GM10266 (cell line): ENCODE measurements at regions not wholly inside any gene's neighbourhood (a gene's known extent, or its start where the extent isn't known, plus 50 kb on each side); places are given as distances from the start of the nearest gene placed in this dataset.

ENCODE experiments used
- DNase-seq: peaks from one replicate; pipeline ENCODE4 v3.0.0; 2012; ENCODE audit errors: extremely low spot score
- TF ChIP-seq, protein P1 (sequence below): IDR thresholded peaks from 2 replicates; pipeline ENCODE4 v1.5.1; 2012; ENCODE audit warnings: mild to moderate bottlenecking, low read depth; ENCODE audit not compliant: control insufficient read depth, insufficient read depth; ENCODE audit errors: missing control alignments

DNA sequence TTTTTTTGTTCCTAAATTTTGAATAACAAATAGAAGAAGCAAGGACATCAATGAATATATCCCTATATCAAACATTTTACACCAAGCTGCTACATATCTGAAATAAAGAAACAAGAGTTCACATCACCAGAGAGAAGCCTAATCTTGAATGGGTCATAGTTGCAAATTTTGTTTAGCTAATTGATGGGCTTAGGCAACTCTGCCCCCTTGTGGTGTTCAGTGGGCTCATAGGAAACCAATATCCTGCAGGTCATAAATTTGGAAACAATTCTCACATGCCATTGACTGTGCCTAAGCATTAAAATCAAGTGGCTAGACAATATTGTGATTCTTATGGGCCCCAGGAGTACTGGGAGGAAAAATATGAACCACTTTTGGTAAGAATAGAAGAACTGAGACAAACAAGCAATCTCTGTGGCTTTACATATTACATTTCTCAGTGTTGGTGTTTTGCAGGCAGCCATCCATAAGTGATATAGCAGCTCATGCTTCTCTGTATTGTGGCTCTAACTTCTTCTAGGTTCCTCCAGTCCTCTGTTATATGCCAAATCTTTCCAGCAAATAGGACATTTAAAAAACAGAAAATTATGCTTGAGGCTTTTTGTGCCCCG is 1262.8 kb upstream of the PRMT6 start:
- DNase-seq, result peak; percentile 52
- TF ChIP-seq, protein P1, sequence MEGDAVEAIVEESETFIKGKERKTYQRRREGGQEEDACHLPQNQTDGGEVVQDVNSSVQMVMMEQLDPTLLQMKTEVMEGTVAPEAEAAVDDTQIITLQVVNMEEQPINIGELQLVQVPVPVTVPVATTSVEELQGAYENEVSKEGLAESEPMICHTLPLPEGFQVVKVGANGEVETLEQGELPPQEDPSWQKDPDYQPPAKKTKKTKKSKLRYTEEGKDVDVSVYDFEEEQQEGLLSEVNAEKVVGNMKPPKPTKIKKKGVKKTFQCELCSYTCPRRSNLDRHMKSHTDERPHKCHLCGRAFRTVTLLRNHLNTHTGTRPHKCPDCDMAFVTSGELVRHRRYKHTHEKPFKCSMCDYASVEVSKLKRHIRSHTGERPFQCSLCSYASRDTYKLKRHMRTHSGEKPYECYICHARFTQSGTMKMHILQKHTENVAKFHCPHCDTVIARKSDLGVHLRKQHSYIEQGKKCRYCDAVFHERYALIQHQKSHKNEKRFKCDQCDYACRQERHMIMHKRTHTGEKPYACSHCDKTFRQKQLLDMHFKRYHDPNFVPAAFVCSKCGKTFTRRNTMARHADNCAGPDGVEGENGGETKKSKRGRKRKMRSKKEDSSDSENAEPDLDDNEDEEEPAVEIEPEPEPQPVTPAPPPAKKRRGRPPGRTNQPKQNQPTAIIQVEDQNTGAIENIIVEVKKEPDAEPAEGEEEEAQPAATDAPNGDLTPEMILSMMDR, result peak; percentile 64

DNA sequence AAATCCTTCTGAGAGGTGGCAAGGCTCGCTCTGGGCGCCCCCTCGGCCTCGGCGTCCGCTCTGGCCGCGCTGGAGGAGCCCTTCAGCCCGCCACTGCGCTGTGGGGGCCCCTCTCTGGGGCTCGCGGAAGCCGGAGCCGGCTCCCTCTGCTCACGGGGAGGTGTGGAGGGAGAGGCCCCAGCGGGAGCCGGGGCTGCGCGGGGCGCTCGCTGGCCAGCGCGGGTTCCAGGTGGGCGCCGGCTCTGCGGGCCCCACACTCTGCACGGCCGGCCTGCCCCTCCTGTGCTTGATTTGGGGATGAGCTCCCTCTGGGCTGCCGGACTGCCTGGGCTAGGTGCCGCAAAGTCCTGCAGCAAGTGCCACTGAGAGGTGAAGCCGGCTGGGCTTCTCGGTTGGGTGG is 1260.7 kb upstream of the PRMT6 start:
- no peak for DNase-seq
- TF ChIP-seq, protein P1, result no peak

- DNase-seq, result no peak
- TF ChIP-seq, protein P1, result no peak
Measured at GRCh38 chr1:105830571-105831146, 1225.8 kb upstream of the PRMT6 start.

- DNase-seq, result no peak
Measured at GRCh38 chr1:105838071-105838470, 1218.4 kb upstream of the PRMT6 start.

DNA sequence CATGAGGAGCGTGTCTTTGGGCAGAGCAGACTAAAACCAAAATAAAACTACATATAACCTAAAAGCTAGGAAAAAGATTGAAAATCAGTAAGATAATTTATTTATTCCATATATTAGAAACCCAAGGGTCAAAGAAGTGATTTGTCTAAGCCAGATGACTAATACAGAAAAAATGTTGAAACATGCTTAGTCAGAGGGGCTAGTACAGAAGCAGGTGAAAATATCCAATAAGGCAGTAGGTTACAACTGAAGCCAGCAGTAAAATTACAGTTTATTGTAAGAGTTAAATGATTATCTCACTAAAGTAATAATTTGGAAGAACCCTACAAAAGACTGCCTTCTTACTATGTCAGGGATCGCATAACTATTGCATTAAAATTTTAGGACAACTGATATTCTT is 1190.9 kb upstream of the PRMT6 start:
- DNase-seq, result no peak
- TF ChIP-seq, protein P1, result no peak

More at GRCh38 chr1:105838071-105838470, 1218.4 kb upstream of the PRMT6 start:
- TF ChIP-seq, protein P1, result no peak

- TF ChIP-seq, protein P1, result no peak
- DNase-seq, result no peak
Measured at GRCh38 chr1:105872817-105873216, 1183.7 kb upstream of the PRMT6 start.

DNA sequence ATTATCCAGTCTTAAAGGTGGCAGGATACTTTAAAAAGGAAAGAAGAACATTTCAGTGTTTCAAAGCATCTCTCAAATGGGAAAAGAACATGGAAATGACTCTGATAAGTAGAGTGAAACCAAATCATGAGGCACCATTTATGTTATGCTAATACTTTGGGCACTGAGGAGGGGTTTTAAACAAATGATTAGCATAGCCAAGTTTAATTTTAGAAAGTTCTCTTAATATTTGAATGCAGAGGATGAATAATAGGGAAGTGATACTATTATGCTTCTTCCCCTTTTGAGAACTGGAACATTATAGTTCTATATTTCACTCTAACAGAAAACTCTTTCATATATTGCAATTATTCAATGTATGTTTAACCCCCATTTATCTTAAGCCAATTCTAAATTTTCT is 1181.9 kb upstream of the PRMT6 start:
- no peak for DNase-seq
- TF ChIP-seq, protein P1, result no peak
